ENCODE measurements at regions not wholly inside any gene's neighbourhood (a gene's known extent, or its start where the extent isn't known, plus 50 kb on each side); places are given as distances from the start of the nearest gene placed in this dataset.

- TF ChIP-seq CTCF (IDR thresholded peaks at IDR 0.05; ENCODE audit: control extremely low read depth, extremely low read depth), result no peak
- Histone ChIP-seq H3K9ac (ENCODE audit: insufficient read depth in 1 of 2, low read length in 2 of 2) (no peak overlapping the region), H3K4me1 (ENCODE audit: control insufficient read depth in 5 of 5, insufficient read depth in 5 of 5, low read length in 5 of 5) (no peaks in the 10 kb centered on the region), H3K27ac (ENCODE audit: low read depth in 1 of 2, low read length in 1 of 2) (no peak overlapping the region), H3K4me3 (no peak overlapping the region), H3K9me3 (ENCODE audit: control insufficient read depth in 4 of 4, insufficient read depth in 3 of 4, low read length in 3 of 4) (no peaks in the 10 kb centered on the region), H3K27me3 (ENCODE audit: control insufficient read depth in 3 of 3, insufficient read depth in 3 of 3, low read length in 2 of 3) (no peaks in the 10 kb centered on the region), H3K36me3 (ENCODE audit: control insufficient read depth in 4 of 4, insufficient read depth in 4 of 4, low read length in 4 of 4) (no peaks in the 10 kb centered on the region)
- ATAC-seq (ENCODE audit: insufficient read depth, low FRiP score), result no peak
- no peak for DNase-seq
- 84 to 87% methylated on average over 3 of the region's 3 CpGs for WGBS, 2 donors
Measured at GRCh38 chr21:19148056-19148455, 744.5 kb upstream of the TMPRSS15 start.

GRCh38 chr21:19171585-19171984, 768.0 kb upstream of the TMPRSS15 start:
- Histone ChIP-seq H3K27ac (ENCODE audit: low read depth in 1 of 2, low read length in 1 of 2) (no peak overlapping the region), H3K9me3 (ENCODE audit: control insufficient read depth in 4 of 4, insufficient read depth in 3 of 4, low read length in 3 of 4) (no peaks in the 10 kb centered on the region), H3K9ac (ENCODE audit: insufficient read depth in 1 of 2, low read length in 2 of 2) (no peak overlapping the region), H3K27me3 (ENCODE audit: control insufficient read depth in 3 of 3, insufficient read depth in 3 of 3, low read length in 2 of 3) (no peaks in the 10 kb centered on the region), H3K36me3 (ENCODE audit: control insufficient read depth in 4 of 4, insufficient read depth in 4 of 4, low read length in 4 of 4) (no peaks in the 10 kb centered on the region), H3K4me1 (ENCODE audit: control insufficient read depth in 5 of 5, insufficient read depth in 5 of 5, low read length in 5 of 5) (no peaks in the 10 kb centered on the region), H3K4me3 (no peak overlapping the region)
- WGBS, 2 donors, result 38 to 45% methylated on average over 4 of the region's 4 CpGs
- ATAC-seq (ENCODE audit: insufficient read depth, low FRiP score) (no peak), DNase-seq (peak in 1 of 3 donors; percentile 7)
- TF ChIP-seq CTCF (IDR thresholded peaks at IDR 0.05; ENCODE audit: control extremely low read depth, extremely low read depth), result no peak

GRCh38 chr21:19181604-19182140, 778.1 kb upstream of the TMPRSS15 start:
- Histone ChIP-seq H3K4me1 (ENCODE audit: control insufficient read depth in 5 of 5, insufficient read depth in 5 of 5, low read length in 5 of 5) (no peaks in the 10 kb centered on the region), H3K9me3 (ENCODE audit: control insufficient read depth in 4 of 4, insufficient read depth in 3 of 4, low read length in 3 of 4) (no peaks in the 10 kb centered on the region), H3K27me3 (ENCODE audit: control insufficient read depth in 3 of 3, insufficient read depth in 3 of 3, low read length in 2 of 3) (peaks cover 0 to 5% (median 0%) of the 10 kb centered on the region in 3 donors), H3K36me3 (ENCODE audit: control insufficient read depth in 4 of 4, insufficient read depth in 4 of 4, low read length in 4 of 4) (no peaks in the 10 kb centered on the region), H3K4me3 (no peak overlapping the region), H3K9ac (ENCODE audit: insufficient read depth in 1 of 2, low read length in 2 of 2) (no peak overlapping the region), H3K27ac (ENCODE audit: low read depth in 1 of 2, low read length in 1 of 2) (no peak overlapping the region)
- no peak for DNase-seq
- WGBS, 2 donors, result 80 to 84% methylated on average over 3 of the region's 3 CpGs
- ATAC-seq (ENCODE audit: insufficient read depth, low FRiP score), result no peak
- no peak for TF ChIP-seq CTCF (IDR thresholded peaks at IDR 0.05; ENCODE audit: control extremely low read depth, extremely low read depth)

GRCh38 chr21:19197950-19198349, 794.4 kb upstream of the TMPRSS15 start:
- Histone ChIP-seq H3K36me3 (ENCODE audit: control insufficient read depth in 4 of 4, insufficient read depth in 4 of 4, low read length in 4 of 4) (no peaks in the 10 kb centered on the region), H3K4me1 (ENCODE audit: control insufficient read depth in 5 of 5, insufficient read depth in 5 of 5, low read length in 5 of 5) (no peaks in the 10 kb centered on the region), H3K9me3 (ENCODE audit: control insufficient read depth in 4 of 4, insufficient read depth in 3 of 4, low read length in 3 of 4) (no peaks in the 10 kb centered on the region), H3K27me3 (ENCODE audit: control insufficient read depth in 3 of 3, insufficient read depth in 3 of 3, low read length in 2 of 3) (no peaks in the 10 kb centered on the region), H3K9ac (ENCODE audit: insufficient read depth in 1 of 2, low read length in 2 of 2) (no peak overlapping the region), H3K4me3 (no peak overlapping the region), H3K27ac (ENCODE audit: low read depth in 1 of 2, low read length in 1 of 2) (no peak overlapping the region)
- 41 to 57% methylated on average over 4 of the region's 4 CpGs for WGBS, 2 donors
- TF ChIP-seq CTCF (IDR thresholded peaks at IDR 0.05; ENCODE audit: control extremely low read depth, extremely low read depth), result no peak
- ATAC-seq (ENCODE audit: insufficient read depth, low FRiP score) (no peak), DNase-seq (no peak)

Data from lung (tissue), 11 donors.